ENCODE measurements at regions not wholly inside any gene's neighbourhood (a gene's known extent, or its start where the extent isn't known, plus 50 kb on each side); places are given as distances from the start of the nearest gene placed in this dataset.

DNA sequence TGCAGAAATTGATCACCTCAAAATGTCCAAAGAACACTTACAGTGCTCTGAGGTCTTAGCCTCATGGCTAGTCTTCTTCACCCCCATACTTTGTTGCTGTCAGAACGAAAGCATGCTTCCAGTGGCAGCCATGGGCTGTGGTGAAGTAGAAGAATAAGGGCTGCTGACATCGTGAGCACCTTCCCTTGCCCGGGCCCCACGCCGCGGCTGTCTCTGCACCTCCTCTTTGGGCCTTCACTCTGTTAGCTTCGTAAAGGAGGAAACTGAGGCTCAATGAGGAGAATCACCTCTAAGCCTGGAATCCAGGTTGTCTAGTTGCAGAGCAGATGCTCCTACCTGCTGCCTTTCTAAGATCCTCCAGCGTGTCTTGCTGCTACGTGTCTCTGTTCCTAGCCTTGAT is 139.5 kb upstream of the SLC28A3 start:
- Histone ChIP-seq H3K27ac (ENCODE audit: low read depth, low read length) (no peak overlapping the region), H3K4me3 (replicated peaks in 1 of 2; ENCODE audit: low read depth in 1 of 2, low read length in 2 of 2) (no peak overlapping the region), H2AFZ (ENCODE audit: low read depth, low read length, poor library complexity, severe bottlenecking) (no peak overlapping the region), H3K9me2 (ENCODE audit: insufficient read depth) (no peaks in the 10 kb centered on the region), H3K4me2 (ENCODE audit: low read length) (no peak overlapping the region), H3K27me3 (ENCODE audit: insufficient read depth, low read length) (no peaks in the 10 kb centered on the region; the same call in 1 of the 2 replicates), H4K20me1 (ENCODE audit: insufficient read depth) (no peaks in the 10 kb centered on the region), H3K79me2 (ENCODE audit: insufficient read depth, low read length) (no peaks in the 10 kb centered on the region), H3K36me3 (ENCODE audit: control insufficient read depth in 1 of 2, insufficient read depth in 2 of 2, low read length in 2 of 2) (no peaks in the 10 kb centered on the region), H3K4me1 (ENCODE audit: control insufficient read depth in 1 of 2, insufficient read depth in 2 of 2, low read length in 2 of 2) (no peaks in the 10 kb centered on the region), H3K9ac (ENCODE audit: low read length) (no peak overlapping the region), H3K9me3 (ENCODE audit: control insufficient read depth in 1 of 2, insufficient read depth in 1 of 2, low read depth in 1 of 2, low read length in 2 of 2) (no peaks in the 10 kb centered on the region)
- TF ChIP-seq YY1 (IDR thresholded peaks at IDR 0.05; ENCODE audit: extremely low read depth, insufficient replicate concordance, low read depth, low read length) (no peak), JUND (IDR thresholded peaks at IDR 0.05) (no peak), FOSL1 (IDR thresholded peaks at IDR 0.05; ENCODE audit: low read depth) (no peak), ZNF274 (IDR thresholded peaks at IDR 0.05; ENCODE audit: low read depth, low read length) (no peak), SIN3A (IDR thresholded peaks at IDR 0.05; ENCODE audit: low read depth) (no peak), EZH2phosphoT487 (IDR thresholded peaks at IDR 0.05; ENCODE audit: borderline replicate concordance) (no peak), CEBPB (IDR thresholded peaks at IDR 0.05; ENCODE audit: low read depth) (no peak), EZH2 (IDR thresholded peaks at IDR 0.05) (no peak), EGR1 (IDR thresholded peaks at IDR 0.05; ENCODE audit: low read depth) (no peak), ELF1 (IDR thresholded peaks at IDR 0.05; ENCODE audit: borderline replicate concordance, low read depth) (no peak)
- TF ChIP-seq, protein P1, sequence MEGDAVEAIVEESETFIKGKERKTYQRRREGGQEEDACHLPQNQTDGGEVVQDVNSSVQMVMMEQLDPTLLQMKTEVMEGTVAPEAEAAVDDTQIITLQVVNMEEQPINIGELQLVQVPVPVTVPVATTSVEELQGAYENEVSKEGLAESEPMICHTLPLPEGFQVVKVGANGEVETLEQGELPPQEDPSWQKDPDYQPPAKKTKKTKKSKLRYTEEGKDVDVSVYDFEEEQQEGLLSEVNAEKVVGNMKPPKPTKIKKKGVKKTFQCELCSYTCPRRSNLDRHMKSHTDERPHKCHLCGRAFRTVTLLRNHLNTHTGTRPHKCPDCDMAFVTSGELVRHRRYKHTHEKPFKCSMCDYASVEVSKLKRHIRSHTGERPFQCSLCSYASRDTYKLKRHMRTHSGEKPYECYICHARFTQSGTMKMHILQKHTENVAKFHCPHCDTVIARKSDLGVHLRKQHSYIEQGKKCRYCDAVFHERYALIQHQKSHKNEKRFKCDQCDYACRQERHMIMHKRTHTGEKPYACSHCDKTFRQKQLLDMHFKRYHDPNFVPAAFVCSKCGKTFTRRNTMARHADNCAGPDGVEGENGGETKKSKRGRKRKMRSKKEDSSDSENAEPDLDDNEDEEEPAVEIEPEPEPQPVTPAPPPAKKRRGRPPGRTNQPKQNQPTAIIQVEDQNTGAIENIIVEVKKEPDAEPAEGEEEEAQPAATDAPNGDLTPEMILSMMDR (IDR thresholded peaks at IDR 0.05 in 2 of 3, conservative IDR thresholded peaks at IDR 0.05 in 1 of 3; ENCODE audit: borderline replicate concordance in 1 of 3, insufficient read depth in 1 of 3, low read depth in 2 of 3, low read length in 2 of 3), result no peak
- ChIA-PET CTCF (interaction anchor here (0.7 kb wide), 1 partner anchor 19 kb away, joined by 3 read pairs; no protein-coding TSS in a partner anchor), POLR2A (no interaction called here), RAD21 (ENCODE audit: low non-redundant PET in 1 of 2, low total read pairs in 2 of 2, uncharacterized antibody in 2 of 2, unreplicated experiment in 2 of 2) (no interaction called here)
- intact Hi-C loops (cut with micrococcal nuclease), result no loop called here
- BruUV-seq (replicated peaks), result no TSS peak
- ATAC-seq, result no peak
- DNase-seq (ENCODE audit: low read depth, low spot score), result no peak

All from HCT116 (cell line).